Prostate gland (tissue), 2 donors: ENCODE measurements at regions not wholly inside any gene's neighbourhood (a gene's known extent, or its start where the extent isn't known, plus 50 kb on each side); places are given as distances from the start of the nearest gene placed in this dataset.

Experiments used
- POLR2A ChIP-seq: fragments of 450-650 bp; IDR thresholded peaks from one replicate; pipeline ENCODE4 v1.6.1; 2016; ENCODE audit warnings: antibody characterized with exemption, mild to moderate bottlenecking
- POLR2AphosphoS5 ChIP-seq: sonication (generic); formaldehyde crosslinking; IDR thresholded peaks from one replicate; pipeline ENCODE4 v1.6.1; 2017; ENCODE audit warnings: antibody characterized with exemption
- TF ChIP-seq, protein P1 (sequence below), 4 experiments: fragments of 200-600 bp in 2 of 4; fragments of 450-650 bp in 2 of 4; sonication (generic) in 2 of 4; IDR thresholded peaks; 1 replicate in 3 of 4; 2 replicates in 1 of 4; pipeline ENCODE4 v1.5.1; 2016 to 2019; ENCODE audit warnings: antibody characterized with exemption in 4 of 4, mild to moderate bottlenecking in 2 of 4, moderate library complexity in 2 of 4

DNA sequence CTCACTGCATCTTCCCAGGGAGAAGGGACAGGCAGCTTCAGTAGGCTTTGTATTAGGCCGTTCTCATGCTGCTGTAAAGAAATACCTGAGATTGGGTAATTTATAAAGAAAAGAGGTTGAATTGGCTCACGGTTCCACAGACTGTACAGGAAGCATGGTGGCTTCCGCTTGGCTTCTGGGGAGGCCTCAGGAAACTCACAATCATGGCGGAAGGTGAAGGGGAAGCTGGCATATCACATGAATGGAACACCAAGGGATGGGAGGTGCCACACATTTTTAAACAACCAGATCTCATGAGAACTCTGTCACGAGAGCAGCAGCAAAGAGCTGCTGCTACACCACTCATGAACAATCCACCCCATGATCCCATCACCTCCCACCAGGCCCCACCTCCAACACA lies 182.2 kb upstream of the SFSWAP start:
- TF ChIP-seq POLR2A (no peak), POLR2AphosphoS5 (no peak)
- TF ChIP-seq, protein P1, sequence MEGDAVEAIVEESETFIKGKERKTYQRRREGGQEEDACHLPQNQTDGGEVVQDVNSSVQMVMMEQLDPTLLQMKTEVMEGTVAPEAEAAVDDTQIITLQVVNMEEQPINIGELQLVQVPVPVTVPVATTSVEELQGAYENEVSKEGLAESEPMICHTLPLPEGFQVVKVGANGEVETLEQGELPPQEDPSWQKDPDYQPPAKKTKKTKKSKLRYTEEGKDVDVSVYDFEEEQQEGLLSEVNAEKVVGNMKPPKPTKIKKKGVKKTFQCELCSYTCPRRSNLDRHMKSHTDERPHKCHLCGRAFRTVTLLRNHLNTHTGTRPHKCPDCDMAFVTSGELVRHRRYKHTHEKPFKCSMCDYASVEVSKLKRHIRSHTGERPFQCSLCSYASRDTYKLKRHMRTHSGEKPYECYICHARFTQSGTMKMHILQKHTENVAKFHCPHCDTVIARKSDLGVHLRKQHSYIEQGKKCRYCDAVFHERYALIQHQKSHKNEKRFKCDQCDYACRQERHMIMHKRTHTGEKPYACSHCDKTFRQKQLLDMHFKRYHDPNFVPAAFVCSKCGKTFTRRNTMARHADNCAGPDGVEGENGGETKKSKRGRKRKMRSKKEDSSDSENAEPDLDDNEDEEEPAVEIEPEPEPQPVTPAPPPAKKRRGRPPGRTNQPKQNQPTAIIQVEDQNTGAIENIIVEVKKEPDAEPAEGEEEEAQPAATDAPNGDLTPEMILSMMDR (IDR thresholded peaks at IDR 0.05) = no peak
